ENCODE measurements at regions not wholly inside any gene's neighbourhood (a gene's known extent, or its start where the extent isn't known, plus 50 kb on each side); places are given as distances from the start of the nearest gene placed in this dataset.

GRCh38 chr2:126448611-126449010 lies 207.3 kb upstream of the GYPC start:
- TF ChIP-seq CTCF (IDR thresholded peaks at IDR 0.05 in 4 of 5, conservative IDR thresholded peaks at IDR 0.05 in 1 of 5), result no peak
- no peak for TF ChIP-seq POLR2A (IDR thresholded peaks at IDR 0.05)

All from gastrocnemius medialis (tissue), 4 donors.